ENCODE measurements at regions not wholly inside any gene's neighbourhood (a gene's known extent, or its start where the extent isn't known, plus 50 kb on each side); places are given as distances from the start of the nearest gene placed in this dataset.

DNA sequence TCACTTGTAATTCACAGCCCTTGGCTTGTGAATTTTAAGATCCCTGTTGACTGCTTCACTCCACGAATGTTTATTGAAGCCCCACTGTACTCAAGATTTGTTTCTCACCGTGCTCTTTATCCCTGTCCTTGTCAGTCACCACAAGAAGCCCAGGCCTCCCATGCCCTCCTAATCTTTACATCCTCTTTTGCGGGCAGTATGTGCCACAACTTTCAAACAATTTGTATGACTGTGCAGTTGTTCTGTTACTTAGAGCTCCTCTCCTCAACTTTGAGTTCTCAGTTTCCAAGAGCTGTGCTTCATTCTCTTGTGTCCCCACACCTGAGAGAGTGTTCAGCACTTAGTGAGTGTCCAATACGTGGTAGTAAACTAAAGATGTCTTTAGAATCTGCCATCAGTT, 467.7 kb downstream of the NKX6-1 start:
- no peak overlapping the region for H3K4me3 ChIP-seq (ENCODE audit: low read length)
- intact Hi-C loops (cut with DNase I, micrococcal nuclease), result no loop called here
- H3K27ac Mint-ChIP-seq, result no peak overlapping the region
- no peaks in the 10 kb centered on the region for H3K36me3 ChIP-seq (ENCODE audit: insufficient read depth, low read length)
- H3K27ac ChIP-seq (ENCODE audit: low read depth in 1 of 2, low read length in 2 of 2), result no peak overlapping the region
- no peak for ATAC-seq (ENCODE audit: poor library complexity)
- H3K4me1 Mint-ChIP-seq (ENCODE audit: low read depth), result no peaks in the 10 kb centered on the region
- no peak overlapping the region for H3K4me3 Mint-ChIP-seq
- no peaks in the 10 kb centered on the region for H3K36me3 Mint-ChIP-seq (ENCODE audit: low read depth)
- H3K9me3 Mint-ChIP-seq, result no peaks in the 10 kb centered on the region
- no peaks in the 10 kb centered on the region for H3K9me3 ChIP-seq (ENCODE audit: control insufficient read depth in 1 of 2, insufficient read depth in 1 of 2, low read length in 2 of 2)
- POLR2A ChIA-PET, result no interaction called here
- H3K27me3 Mint-ChIP-seq, result no peaks in the 10 kb centered on the region
- no peak for DNase-seq
- H3K27me3 ChIP-seq (ENCODE audit: control insufficient read depth in 1 of 2, insufficient read depth in 2 of 2, low read length in 2 of 2), result no peaks in the 10 kb centered on the region
- CTCF ChIA-PET, result interaction anchor here (0.6 kb wide), 1 partner anchor 438 kb away, joined by 4 read pairs; no protein-coding TSS in a partner anchor
- H3K4me1 ChIP-seq (ENCODE audit: insufficient read depth, low read length), result no peaks in the 10 kb centered on the region
- TF ChIP-seq, protein P1, sequence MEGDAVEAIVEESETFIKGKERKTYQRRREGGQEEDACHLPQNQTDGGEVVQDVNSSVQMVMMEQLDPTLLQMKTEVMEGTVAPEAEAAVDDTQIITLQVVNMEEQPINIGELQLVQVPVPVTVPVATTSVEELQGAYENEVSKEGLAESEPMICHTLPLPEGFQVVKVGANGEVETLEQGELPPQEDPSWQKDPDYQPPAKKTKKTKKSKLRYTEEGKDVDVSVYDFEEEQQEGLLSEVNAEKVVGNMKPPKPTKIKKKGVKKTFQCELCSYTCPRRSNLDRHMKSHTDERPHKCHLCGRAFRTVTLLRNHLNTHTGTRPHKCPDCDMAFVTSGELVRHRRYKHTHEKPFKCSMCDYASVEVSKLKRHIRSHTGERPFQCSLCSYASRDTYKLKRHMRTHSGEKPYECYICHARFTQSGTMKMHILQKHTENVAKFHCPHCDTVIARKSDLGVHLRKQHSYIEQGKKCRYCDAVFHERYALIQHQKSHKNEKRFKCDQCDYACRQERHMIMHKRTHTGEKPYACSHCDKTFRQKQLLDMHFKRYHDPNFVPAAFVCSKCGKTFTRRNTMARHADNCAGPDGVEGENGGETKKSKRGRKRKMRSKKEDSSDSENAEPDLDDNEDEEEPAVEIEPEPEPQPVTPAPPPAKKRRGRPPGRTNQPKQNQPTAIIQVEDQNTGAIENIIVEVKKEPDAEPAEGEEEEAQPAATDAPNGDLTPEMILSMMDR (IDR thresholded peaks at IDR 0.05), result no peak

DNA sequence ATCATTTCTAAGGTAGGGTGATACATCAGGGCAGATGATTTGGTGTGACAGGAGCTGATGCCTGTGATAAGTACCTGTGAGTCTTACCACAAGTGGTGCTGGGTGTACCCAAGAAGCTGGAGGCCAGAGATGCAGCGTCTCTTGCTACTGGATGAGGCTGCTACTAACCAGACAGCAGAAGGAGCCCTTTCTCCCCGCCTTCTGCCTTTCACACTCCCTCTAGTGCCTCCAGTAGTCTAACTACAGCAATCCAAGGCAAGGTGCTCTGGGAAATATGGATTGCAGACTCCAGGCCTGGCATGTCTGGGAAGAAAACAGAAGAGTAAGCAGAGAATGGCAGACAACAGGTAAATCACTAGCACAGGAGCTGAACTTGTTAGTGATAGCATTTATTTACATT, 470.8 kb downstream of the NKX6-1 start:
- Histone ChIP-seq H3K4me3 (ENCODE audit: low read length) (no peak overlapping the region), H3K36me3 (ENCODE audit: insufficient read depth, low read length) (no peaks in the 10 kb centered on the region), H3K27ac (ENCODE audit: low read depth in 1 of 2, low read length in 2 of 2) (no peak overlapping the region), H3K4me1 (ENCODE audit: insufficient read depth, low read length) (no peaks in the 10 kb centered on the region), H3K27me3 (ENCODE audit: control insufficient read depth in 1 of 2, insufficient read depth in 2 of 2, low read length in 2 of 2) (no peaks in the 10 kb centered on the region), H3K9me3 (ENCODE audit: control insufficient read depth in 1 of 2, insufficient read depth in 1 of 2, low read length in 2 of 2) (no peaks in the 10 kb centered on the region)
- DNase-seq (no peak), ATAC-seq (ENCODE audit: poor library complexity) (no peak)
- H3K27ac Mint-ChIP-seq, result no peak overlapping the region
- H3K4me1 Mint-ChIP-seq (ENCODE audit: low read depth), result no peaks in the 10 kb centered on the region
- no peaks in the 10 kb centered on the region for H3K9me3 Mint-ChIP-seq
- H3K27me3 Mint-ChIP-seq, result no peaks in the 10 kb centered on the region
- ChIA-PET CTCF (no interaction called here), POLR2A (no interaction called here)
- no peaks in the 10 kb centered on the region for H3K36me3 Mint-ChIP-seq (ENCODE audit: low read depth)
- TF ChIP-seq, protein P1 (IDR thresholded peaks at IDR 0.05), result no peak
- no peak overlapping the region for H3K4me3 Mint-ChIP-seq
- intact Hi-C loops (cut with DNase I, micrococcal nuclease), result no loop called here

DNA sequence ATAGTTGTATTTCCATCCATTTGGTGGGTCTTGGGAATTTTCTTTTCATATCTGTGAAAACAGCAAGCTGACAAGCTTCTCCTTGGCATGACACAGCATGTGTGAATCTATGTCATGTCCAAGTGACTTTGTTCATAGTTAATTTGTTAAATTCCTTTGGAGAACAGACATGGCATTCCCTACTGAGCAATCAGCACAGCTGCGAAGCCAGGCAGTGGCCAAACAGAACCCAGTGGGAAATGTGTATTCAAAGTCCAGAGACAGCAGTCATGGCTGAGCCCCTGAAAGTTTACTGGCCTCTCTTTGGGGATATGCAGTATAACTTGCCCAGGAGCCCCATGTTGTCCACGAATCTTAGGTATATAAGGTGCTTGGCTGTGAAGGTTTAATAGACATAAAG, 474.7 kb downstream of the NKX6-1 start:
- H3K4me3 ChIP-seq (ENCODE audit: low read length), result no peak overlapping the region
- no peak for DNase-seq
- H3K9me3 ChIP-seq (ENCODE audit: control insufficient read depth in 1 of 2, insufficient read depth in 1 of 2, low read length in 2 of 2), result no peaks in the 10 kb centered on the region
- intact Hi-C loops (cut with DNase I, micrococcal nuclease), result no loop called here
- H3K4me1 ChIP-seq (ENCODE audit: insufficient read depth, low read length), result no peaks in the 10 kb centered on the region
- ChIA-PET CTCF (no interaction called here), POLR2A (no interaction called here)
- Mint-ChIP-seq H3K36me3 (ENCODE audit: low read depth) (no peaks in the 10 kb centered on the region), H3K27me3 (no peaks in the 10 kb centered on the region), H3K9me3 (no peaks in the 10 kb centered on the region), H3K4me3 (no peak overlapping the region), H3K4me1 (ENCODE audit: low read depth) (no peaks in the 10 kb centered on the region), H3K27ac (no peak overlapping the region)
- H3K36me3 ChIP-seq (ENCODE audit: insufficient read depth, low read length), result no peaks in the 10 kb centered on the region
- no peak overlapping the region for H3K27ac ChIP-seq (ENCODE audit: low read depth in 1 of 2, low read length in 2 of 2)
- H3K27me3 ChIP-seq (ENCODE audit: control insufficient read depth in 1 of 2, insufficient read depth in 2 of 2, low read length in 2 of 2), result no peaks in the 10 kb centered on the region
- ATAC-seq (ENCODE audit: poor library complexity), result no peak
- TF ChIP-seq, protein P1 (IDR thresholded peaks at IDR 0.05), result no peak
